Smooth muscle cell (in vitro differentiated cells): ENCODE measurements at regions not wholly inside any gene's neighbourhood (a gene's known extent, or its start where the extent isn't known, plus 50 kb on each side); places are given as distances from the start of the nearest gene placed in this dataset.
A peak's percentile ranks its signal among the peaks of the same experiment; 100 is the strongest.

Experiments
- DNase-seq: peaks from one replicate; lab custom pipeline; 2025; ENCODE audit not compliant: unreplicated experiment; lab: John Stamatoyannopoulos, UW
- H2AFZ ChIP-seq: fragments of 200-600 bp; sonication (generic); 2 replicates; pipeline ENCODE4 v1.6.0; 2016; ENCODE audit warnings: antibody characterized with exemption, low read depth, mild to moderate bottlenecking
- H3F3A ChIP-seq: fragments of 200-600 bp; sonication (generic); 2 replicates; pipeline ENCODE4 v1.6.0; 2017; ENCODE audit warnings: antibody characterized with exemption, low read depth
- H3K27ac ChIP-seq: fragments of 200-600 bp; sonication (generic); 2 replicates; pipeline ENCODE4 v1.5.1; 2016; ENCODE audit warnings: low read depth, mild to moderate bottlenecking
- H3K27me3 ChIP-seq: fragments of 200-600 bp; sonication (generic); 2 replicates; pipeline ENCODE4 v1.6.1; 2016; ENCODE audit warnings: low read depth, mild to moderate bottlenecking
- H3K36me3 ChIP-seq: fragments of 200-600 bp; sonication (generic); 2 replicates; pipeline ENCODE4 v1.5.1; 2016; ENCODE audit warnings: low read depth
- H3K4me1 ChIP-seq: fragments of 200-600 bp; sonication (generic); 2 replicates; pipeline ENCODE4 v1.5.1; 2016; ENCODE audit warnings: low read depth
- H3K4me2 ChIP-seq: fragments of 200-600 bp; sonication (generic); 2 replicates; pipeline ENCODE4 v1.6.0; 2016; ENCODE audit warnings: mild to moderate bottlenecking
- H3K4me3 ChIP-seq: fragments of 200-600 bp; sonication (generic); 2 replicates; pipeline ENCODE4 v1.5.1; 2016; ENCODE audit warnings: mild to moderate bottlenecking
- H3K79me2 ChIP-seq: fragments of 200-600 bp; sonication (generic); 2 replicates; pipeline ENCODE4 v1.6.0; 2016; ENCODE audit warnings: low read depth, mild to moderate bottlenecking
- H3K9ac ChIP-seq: fragments of 200-600 bp; sonication (generic); 2 replicates; pipeline ENCODE4 v1.6.0; 2016; ENCODE audit warnings: low read depth
- H3K9me3 ChIP-seq: fragments of 200-600 bp; sonication (generic); replicated peaks from 2 replicates; pipeline ENCODE4 v1.5.1; 2016; ENCODE audit warnings: low read depth
- H4K20me1 ChIP-seq: fragments of 200-600 bp; sonication (generic); 2 replicates; pipeline ENCODE4 v1.6.0; 2016; ENCODE audit warnings: low read depth
- CTCF ChIP-seq: fragments of 200-600 bp; sonication (generic); IDR thresholded peaks from 2 replicates; pipeline ENCODE4 v1.5.1; 2017; ENCODE audit warnings: borderline replicate concordance, mild to moderate bottlenecking, antibody characterized with exemption; ENCODE audit not compliant: insufficient read depth, poor library complexity, severe bottlenecking
- WGBS: methylation state at CpG from one replicate; pipeline ENCODE4 v1.1.7; 2016; ENCODE audit warnings: low lambda C conversion rate; 5-methylcytosine and 5-hydroxymethylcytosine counted together

- H3K9me3 ChIP-seq: no peaks in the 10 kb centered on the region
- H3K36me3 ChIP-seq: no peaks in the 10 kb centered on the region
- 70% methylated on average over 2 of the region's 2 CpGs for WGBS
- no peak for DNase-seq
- no peak for TF ChIP-seq CTCF
- H3K4me1 ChIP-seq: no peaks in the 10 kb centered on the region
- no peaks in the 10 kb centered on the region for H3K27me3 ChIP-seq
- no peaks in the 10 kb centered on the region for H4K20me1 ChIP-seq
- no peak overlapping the region for H3K27ac ChIP-seq
- no peak overlapping the region for H2AFZ ChIP-seq
- peaks cover 88% of the 10 kb centered on the region for H3K79me2 ChIP-seq
- H3K4me3 ChIP-seq: no peak overlapping the region
- H3K4me2 ChIP-seq: peak overlapping the region; percentile 97
- no peaks in the 10 kb centered on the region for H3F3A ChIP-seq
- H3K9ac ChIP-seq: no peak overlapping the region
These were observed 1636.5 kb upstream of the C9orf72 start for GRCh38 chr9:29209748-29210291.

- H3K79me2 ChIP-seq: peaks cover 75% of the 10 kb centered on the region
- peak overlapping the region; percentile 97 for H3K4me2 ChIP-seq
- H3F3A ChIP-seq: no peaks in the 10 kb centered on the region
- whole genome bisulfite sequencing: 42% methylated on average over 6 of the region's 6 CpGs
- H3K9ac ChIP-seq: no peak overlapping the region
- H3K27me3 ChIP-seq: no peaks in the 10 kb centered on the region
- no peaks in the 10 kb centered on the region for H3K36me3 ChIP-seq
- peaks cover 3% of the 10 kb centered on the region for H3K4me1 ChIP-seq
- DNase-seq: no peak
- TF ChIP-seq CTCF: no peak
- H2AFZ ChIP-seq: peak overlapping the region; percentile 83
- peak overlapping the region; percentile 88 for H3K4me3 ChIP-seq
- H3K9me3 ChIP-seq: no peaks in the 10 kb centered on the region
- no peak overlapping the region for H3K27ac ChIP-seq
- H4K20me1 ChIP-seq: no peaks in the 10 kb centered on the region
These were observed 1637.8 kb upstream of the C9orf72 start for GRCh38 chr9:29211003-29211579.

GRCh38 chr9:29211580-29212396 lies 1638.5 kb upstream of the C9orf72 start:
- no peak for DNase-seq
- Histone ChIP-seq H3K27ac (no peak overlapping the region), H3K9ac (peak overlapping the region; percentile 55)

More at GRCh38 chr9:29211580-29212396, 1638.5 kb upstream of the C9orf72 start:
- Histone ChIP-seq H3F3A (no peaks in the 10 kb centered on the region), H2AFZ (peak overlapping the region; percentile 83), H3K36me3 (no peaks in the 10 kb centered on the region), H3K4me2 (peak overlapping the region; percentile 97), H3K4me1 (peaks cover 3% of the 10 kb centered on the region), H3K4me3 (peak overlapping the region; percentile 88), H4K20me1 (no peaks in the 10 kb centered on the region), H3K9me3 (no peaks in the 10 kb centered on the region), H3K79me2 (peaks cover 73% of the 10 kb centered on the region), H3K27me3 (no peaks in the 10 kb centered on the region)
- TF ChIP-seq CTCF: peak; percentile 91
- 1% methylated on average over 29 of the region's 51 CpGs for WGBS
